Ascending aorta (tissue), 2 donors: ENCODE measurements at regions not wholly inside any gene's neighbourhood (a gene's known extent, or its start where the extent isn't known, plus 50 kb on each side); places are given as distances from the start of the nearest gene placed in this dataset.

Experiments
- DNase-seq, 2 donors: peaks; one replicate each; pipeline ENCODE4 v3.0.0-alpha.2; 2019; ENCODE audit warnings: low spot score in 2 of 2
- H3K27ac ChIP-seq, 2 donors: fragments of 200-600 bp; sonication (generic); one replicate each; pipeline ENCODE4 v1.5.1; 2016 to 2017; ENCODE audit warnings: mild to moderate bottlenecking in 1 of 2
- H3K27me3 ChIP-seq: fragments of 200-600 bp; sonication (generic); one replicate; pipeline ENCODE4 v1.5.1; 2017
- H3K36me3 ChIP-seq, 2 donors: fragments of 200-600 bp; sonication (generic); one replicate each; pipeline ENCODE4 v1.5.1; 2016
- H3K4me1 ChIP-seq, 2 donors: fragments of 200-600 bp; sonication (generic); one replicate each; pipeline ENCODE4 v1.5.1; 2016 to 2017; ENCODE audit warnings: mild to moderate bottlenecking in 1 of 2
- H3K4me3 ChIP-seq, 2 donors: fragments of 200-600 bp; sonication (generic); one replicate each; pipeline ENCODE4 v1.5.1; 2016 to 2017; ENCODE audit warnings: mild to moderate bottlenecking in 1 of 2
- H3K9me3 ChIP-seq, 2 donors: fragments of 200-600 bp; sonication (generic); one replicate each; pipeline ENCODE4 v1.5.1; 2016
- CTCF ChIP-seq, 3 experiments: fragments of 200-600 bp in 2 of 3; fragments of 450-650 bp in 1 of 3; sonication (generic) in 2 of 3; IDR thresholded peaks; one replicate each; pipeline ENCODE4 v1.5.1; 2016 to 2019; ENCODE audit warnings: antibody characterized with exemption in 3 of 3, mild to moderate bottlenecking in 1 of 3, moderate library complexity in 1 of 3
- intact Hi-C: fragments of 100-400 bp; cut with DNase I; formaldehyde crosslinking; loops from one replicate; pipeline ENCODE4 v1.15.1; 2023

GRCh38 chr12:111029305-111029704 is 108.9 kb upstream of the MYL2 start:
- H3K27ac ChIP-seq, result no peak overlapping the region
- H3K4me3 ChIP-seq, result no peak overlapping the region
- intact Hi-C loops, result no loop called here
- H3K9me3 ChIP-seq, result no peaks in the 10 kb centered on the region
- DNase-seq, result no peak
- H3K36me3 ChIP-seq, result no peaks in the 10 kb centered on the region
- H3K27me3 ChIP-seq, result no peaks in the 10 kb centered on the region
- no peak for TF ChIP-seq CTCF (IDR thresholded peaks at IDR 0.05)
- no peaks in the 10 kb centered on the region for H3K4me1 ChIP-seq

- H3K27ac ChIP-seq, result no peak overlapping the region
- DNase-seq, result no peak
- no peak for TF ChIP-seq CTCF (IDR thresholded peaks at IDR 0.05)
- intact Hi-C loops, result no loop called here
- no peaks in the 10 kb centered on the region for H3K4me1 ChIP-seq
- H3K9me3 ChIP-seq, result no peaks in the 10 kb centered on the region
- no peaks in the 10 kb centered on the region for H3K27me3 ChIP-seq
- H3K36me3 ChIP-seq, result no peaks in the 10 kb centered on the region
- H3K4me3 ChIP-seq, result no peak overlapping the region
These were observed 108.5 kb upstream of the MYL2 start for GRCh38 chr12:111028830-111029229.

GRCh38 chr12:111027431-111027830 is 107.1 kb upstream of the MYL2 start:
- no peak for TF ChIP-seq CTCF (IDR thresholded peaks at IDR 0.05)
- no peaks in the 10 kb centered on the region for H3K9me3 ChIP-seq
- H3K4me1 ChIP-seq, result no peaks in the 10 kb centered on the region
- no peak for DNase-seq
- no peaks in the 10 kb centered on the region for H3K27me3 ChIP-seq
- intact Hi-C loops, result no loop called here
- no peaks in the 10 kb centered on the region for H3K36me3 ChIP-seq
- H3K4me3 ChIP-seq, result no peak overlapping the region
- no peak overlapping the region for H3K27ac ChIP-seq

- no peak for TF ChIP-seq CTCF (IDR thresholded peaks at IDR 0.05)
- DNase-seq, result no peak
- intact Hi-C loops, result no loop called here
- no peaks in the 10 kb centered on the region for H3K27me3 ChIP-seq
- H3K36me3 ChIP-seq, result no peaks in the 10 kb centered on the region
- no peaks in the 10 kb centered on the region for H3K4me1 ChIP-seq
- no peak overlapping the region for H3K27ac ChIP-seq
- H3K9me3 ChIP-seq, result no peaks in the 10 kb centered on the region
- H3K4me3 ChIP-seq, result no peak overlapping the region
These were observed 105.5 kb upstream of the MYL2 start for GRCh38 chr12:111025792-111026430.

- TF ChIP-seq CTCF (IDR thresholded peaks at IDR 0.05), result no peak
- H3K27ac ChIP-seq, result no peak overlapping the region
- no peaks in the 10 kb centered on the region for H3K4me1 ChIP-seq
- DNase-seq, result no peak
- H3K36me3 ChIP-seq, result no peaks in the 10 kb centered on the region
- H3K27me3 ChIP-seq, result no peaks in the 10 kb centered on the region
- H3K9me3 ChIP-seq, result no peaks in the 10 kb centered on the region
- H3K4me3 ChIP-seq, result no peak overlapping the region
- intact Hi-C loops, result no loop called here
These were observed 104.9 kb upstream of the MYL2 start for GRCh38 chr12:111025301-111025700.
